HUES48 (cell line): ENCODE measurements at regions not wholly inside any gene's neighbourhood (a gene's known extent, or its start where the extent isn't known, plus 50 kb on each side); places are given as distances from the start of the nearest gene placed in this dataset.

Experiments used
- H3K27ac ChIP-seq: one replicate; pipeline ENCODE4 v1.7.0; 2013; ENCODE audit warnings: low read depth, low read length, inconsistent platforms
- H3K27me3 ChIP-seq: 2 replicates; pipeline ENCODE4 v1.6.1; 2013; ENCODE audit warnings: mild to moderate bottlenecking, low read length; ENCODE audit not compliant: control insufficient read depth, insufficient read depth
- H3K36me3 ChIP-seq: 2 replicates; pipeline ENCODE4 v1.6.1; 2013; ENCODE audit warnings: low read length; ENCODE audit not compliant: control insufficient read depth, insufficient read depth
- H3K4me1 ChIP-seq: 2 replicates; pipeline ENCODE4 v1.6.1; 2013; ENCODE audit warnings: mild to moderate bottlenecking, low read length; ENCODE audit not compliant: control insufficient read depth, insufficient read depth
- H3K4me3 ChIP-seq: 2 replicates; pipeline ENCODE4 v1.5.1; 2013; ENCODE audit warnings: mild to moderate bottlenecking, low read depth, low read length
- H3K9ac ChIP-seq: 2 replicates; pipeline ENCODE4 v1.6.1; 2013; ENCODE audit warnings: mild to moderate bottlenecking, low read depth, low read length, moderate library complexity
- H3K9me3 ChIP-seq: 2 replicates; pipeline ENCODE4 v1.6.1; 2013; ENCODE audit warnings: low read length; ENCODE audit not compliant: control insufficient read depth, insufficient read depth

DNA sequence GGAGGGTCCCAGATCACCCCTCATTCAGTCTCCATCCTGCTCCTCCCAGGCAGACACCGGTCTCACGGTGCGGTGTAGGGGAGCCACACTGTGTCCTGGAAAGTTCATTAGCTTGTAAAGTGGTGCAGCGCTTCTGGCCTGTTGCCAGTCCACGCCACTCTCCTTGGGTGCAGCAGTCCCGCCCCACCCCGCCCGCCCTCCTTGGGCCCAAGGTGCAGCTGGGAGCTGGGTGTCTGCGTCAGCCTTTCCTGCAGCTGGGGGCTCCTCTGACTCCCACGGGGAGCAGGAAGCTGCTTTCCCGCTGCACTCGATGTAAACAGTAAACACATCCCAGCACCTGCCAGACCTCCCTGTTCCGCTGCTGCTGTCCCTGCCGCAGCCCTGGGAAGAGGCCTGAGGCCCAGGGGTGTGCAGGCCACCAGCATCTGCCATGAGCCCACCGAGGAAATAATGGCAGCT lies 53.8 kb upstream of the ASB18 start:
- Histone ChIP-seq H3K9me3 (no peaks in the 10 kb centered on the region), H3K36me3 (no peaks in the 10 kb centered on the region)

DNA sequence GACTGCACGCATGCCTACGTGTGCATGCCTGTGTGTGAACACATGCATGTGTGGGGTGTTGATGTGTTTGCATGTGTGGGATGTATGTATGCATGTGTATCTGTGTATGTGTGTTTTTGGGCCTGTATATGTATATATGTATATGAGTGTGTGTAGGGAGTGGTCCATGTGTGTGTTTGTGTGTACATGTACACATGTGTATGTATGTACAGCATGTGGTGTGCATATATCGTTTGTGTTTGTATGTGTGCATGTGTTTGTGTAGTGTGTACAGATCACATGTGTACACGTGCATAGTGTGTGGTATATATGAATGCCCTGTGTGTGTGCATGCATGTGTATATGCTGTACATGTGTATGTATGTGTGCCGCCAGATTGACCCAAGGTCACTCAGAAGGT lies 54.2 kb upstream of the ASB18 start:
- Histone ChIP-seq H3K36me3 (no peaks in the 10 kb centered on the region), H3K4me3 (no peak overlapping the region), H3K27ac (no peak overlapping the region), H3K9ac (no peak overlapping the region), H3K9me3 (no peaks in the 10 kb centered on the region), H3K27me3 (no peaks in the 10 kb centered on the region), H3K4me1 (no peaks in the 10 kb centered on the region)

More for the DNA sequence above, 53.8 kb upstream of the ASB18 start:
- Histone ChIP-seq H3K4me3 (no peak overlapping the region), H3K27me3 (no peaks in the 10 kb centered on the region), H3K9ac (no peak overlapping the region), H3K27ac (no peak overlapping the region), H3K4me1 (no peaks in the 10 kb centered on the region)

DNA sequence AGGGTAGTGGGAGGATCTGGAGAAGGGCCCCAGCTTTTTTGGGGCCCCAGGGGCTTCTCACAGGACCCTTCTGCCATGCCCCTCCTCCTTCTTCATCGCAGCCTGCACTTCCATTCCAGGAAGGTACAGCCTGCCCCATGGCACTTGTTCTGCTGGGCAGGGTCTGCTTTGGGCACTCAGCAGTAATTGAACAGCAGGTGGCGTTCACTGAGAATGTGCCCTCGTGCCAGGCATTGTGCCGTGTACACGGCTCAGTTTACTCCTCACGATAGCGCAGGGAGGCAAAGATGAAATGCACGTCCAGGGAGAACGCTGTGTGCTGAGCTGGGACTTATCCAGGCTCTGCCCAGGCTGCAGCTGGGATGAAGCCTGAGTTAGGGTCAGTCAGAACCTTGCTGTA lies 54.8 kb upstream of the ASB18 start:
- no peak overlapping the region for H3K27ac ChIP-seq
- H3K9me3 ChIP-seq = no peaks in the 10 kb centered on the region
- no peak overlapping the region for H3K9ac ChIP-seq
- no peaks in the 10 kb centered on the region for H3K27me3 ChIP-seq
- H3K36me3 ChIP-seq = no peaks in the 10 kb centered on the region
- H3K4me3 ChIP-seq = no peak overlapping the region
- H3K4me1 ChIP-seq = no peaks in the 10 kb centered on the region

DNA sequence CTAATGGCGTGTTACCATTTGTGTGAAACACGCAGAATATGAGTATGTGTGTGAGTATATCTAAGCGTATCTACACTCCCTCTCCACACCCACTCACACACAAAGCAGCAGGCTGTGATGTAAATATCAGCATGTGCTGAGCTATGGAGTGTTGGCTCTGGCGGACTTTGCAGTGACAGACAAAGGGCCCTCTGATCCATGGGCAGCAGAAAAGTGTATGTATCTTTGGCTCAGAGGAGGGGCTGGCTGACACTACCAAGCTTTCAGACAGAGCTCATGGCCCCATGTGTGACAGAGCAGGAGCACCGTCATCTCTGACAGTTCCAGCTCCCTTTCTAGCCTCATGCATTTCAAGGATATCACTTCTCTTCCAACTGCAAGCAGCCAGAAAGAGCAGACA lies 57.2 kb upstream of the ASB18 start:
- Histone ChIP-seq H3K4me1 (no peaks in the 10 kb centered on the region), H3K9me3 (no peaks in the 10 kb centered on the region), H3K9ac (no peak overlapping the region), H3K36me3 (no peaks in the 10 kb centered on the region), H3K4me3 (no peak overlapping the region), H3K27ac (no peak overlapping the region), H3K27me3 (no peaks in the 10 kb centered on the region)

DNA sequence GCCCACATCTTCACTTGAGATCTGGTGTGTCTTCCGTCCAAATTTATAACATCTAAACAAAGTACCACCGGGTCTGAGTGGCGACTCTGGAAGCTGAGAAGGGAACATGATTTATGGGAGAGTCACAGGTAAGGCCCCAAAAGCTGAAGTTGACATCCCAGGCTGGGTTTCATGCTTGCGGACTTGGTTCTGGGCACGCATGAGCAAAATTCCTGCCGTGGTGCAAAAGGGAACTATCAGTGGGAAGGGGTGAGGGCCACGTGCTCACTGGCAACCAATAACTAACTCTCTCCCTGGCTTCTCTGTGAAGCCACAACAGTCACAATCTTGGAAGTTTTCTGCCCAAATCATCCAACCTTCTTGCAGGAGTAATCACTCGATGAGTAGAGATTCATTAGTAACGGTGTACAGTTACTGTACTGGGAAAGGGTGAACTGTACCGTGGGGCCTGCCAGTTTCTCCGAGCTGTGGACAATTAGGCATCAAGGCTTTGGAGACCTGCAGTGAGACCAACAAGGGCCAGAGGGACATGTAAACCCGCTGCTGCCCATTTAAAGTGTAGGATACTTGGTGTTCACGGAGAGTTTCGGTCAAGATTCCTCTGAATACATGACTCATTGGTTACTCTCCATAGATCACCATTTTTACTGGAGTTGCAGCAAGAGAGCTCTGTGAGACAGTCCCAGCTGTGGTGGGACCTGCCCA lies 69.4 kb upstream of the ASB18 start:
- Histone ChIP-seq H3K27me3 (no peaks in the 10 kb centered on the region), H3K36me3 (no peaks in the 10 kb centered on the region), H3K4me1 (no peaks in the 10 kb centered on the region), H3K9me3 (no peaks in the 10 kb centered on the region), H3K9ac (no peak overlapping the region), H3K4me3 (no peak overlapping the region), H3K27ac (no peak overlapping the region)

DNA sequence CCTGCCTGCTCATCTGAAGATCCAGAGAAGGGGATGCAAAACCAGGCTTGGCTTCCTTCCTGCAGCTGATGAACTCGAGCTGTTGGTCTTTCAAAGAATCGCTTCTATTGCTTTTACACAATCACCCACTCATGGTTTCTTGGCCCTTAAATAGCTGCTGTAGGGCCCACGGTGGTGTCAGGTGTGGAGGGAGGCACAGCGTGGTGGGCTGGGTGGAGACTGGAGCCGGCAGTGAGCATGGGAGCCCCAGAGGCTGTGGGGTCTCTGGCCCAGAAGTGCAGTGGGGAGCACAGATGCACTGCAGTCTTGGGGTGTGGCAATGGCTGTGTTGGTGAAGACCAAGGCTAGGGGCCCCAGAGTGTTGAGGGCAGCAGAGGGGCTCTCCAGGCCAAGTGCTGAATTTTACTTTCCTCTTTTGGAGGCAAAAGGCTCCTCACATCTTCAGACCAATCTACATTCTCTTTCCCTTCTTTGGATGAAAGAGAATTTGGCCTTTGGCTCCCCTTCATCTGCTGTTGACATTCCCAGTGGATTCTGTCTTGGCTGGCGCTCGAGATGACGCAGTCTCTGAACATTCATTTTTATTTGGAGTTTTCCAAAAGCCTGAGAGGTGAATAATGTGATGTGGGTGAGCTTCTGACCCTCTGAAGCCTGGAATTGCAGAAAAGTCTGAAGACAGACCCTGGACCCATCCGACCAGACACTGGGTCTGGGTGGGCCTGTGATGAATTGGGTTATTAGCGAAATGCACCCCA lies 70.1 kb upstream of the ASB18 start:
- H3K27ac ChIP-seq = no peak overlapping the region
- H3K4me3 ChIP-seq = no peak overlapping the region
- no peaks in the 10 kb centered on the region for H3K36me3 ChIP-seq
- no peaks in the 10 kb centered on the region for H3K9me3 ChIP-seq
- H3K27me3 ChIP-seq = no peaks in the 10 kb centered on the region
- H3K9ac ChIP-seq = no peak overlapping the region
- H3K4me1 ChIP-seq = no peaks in the 10 kb centered on the region

DNA sequence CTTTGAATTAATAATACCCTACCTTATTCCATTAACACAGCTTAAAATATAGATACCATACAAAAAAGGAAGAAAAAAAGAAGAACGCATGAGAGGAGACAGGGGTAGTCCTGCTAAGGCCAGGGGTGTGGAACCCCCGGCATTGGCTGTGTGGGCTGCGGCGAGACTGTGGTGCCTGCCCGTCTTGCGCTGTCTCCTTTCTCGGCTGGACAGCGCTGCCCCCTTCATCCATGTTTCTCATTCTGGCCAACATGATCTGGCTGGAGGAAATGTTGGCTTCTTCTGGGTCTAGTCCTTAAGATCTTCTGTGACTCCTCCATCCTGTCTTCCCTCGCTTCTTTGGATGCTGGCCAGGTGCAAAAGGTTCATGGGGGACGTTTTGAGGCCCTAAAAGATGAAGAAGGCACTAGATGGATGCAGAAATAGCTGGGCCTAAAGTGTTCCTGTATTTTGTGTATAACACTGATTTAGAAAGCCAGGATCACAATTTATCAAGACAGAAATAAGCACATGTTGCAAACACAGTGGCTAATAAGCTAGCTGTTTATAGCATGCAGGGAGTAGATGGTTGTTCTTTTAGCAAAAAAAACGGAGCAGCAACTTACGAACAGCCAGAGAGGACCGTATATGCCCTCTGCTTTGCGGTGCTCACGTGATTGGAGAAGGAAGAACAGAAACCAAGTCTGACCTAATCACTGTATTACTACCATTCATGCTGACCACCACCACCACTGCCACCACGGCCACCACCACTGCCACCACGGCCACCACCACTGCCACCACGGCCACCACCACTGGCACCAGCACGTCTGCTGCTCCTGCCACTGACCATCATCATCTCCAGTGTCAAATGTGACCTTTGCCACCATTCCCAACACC lies 71.7 kb upstream of the ASB18 start:
- H3K27me3 ChIP-seq = no peaks in the 10 kb centered on the region
- H3K9ac ChIP-seq = no peak overlapping the region
- H3K36me3 ChIP-seq = no peaks in the 10 kb centered on the region
- H3K4me3 ChIP-seq = no peak overlapping the region
- H3K9me3 ChIP-seq = no peaks in the 10 kb centered on the region
- H3K4me1 ChIP-seq = no peaks in the 10 kb centered on the region
- no peak overlapping the region for H3K27ac ChIP-seq

DNA sequence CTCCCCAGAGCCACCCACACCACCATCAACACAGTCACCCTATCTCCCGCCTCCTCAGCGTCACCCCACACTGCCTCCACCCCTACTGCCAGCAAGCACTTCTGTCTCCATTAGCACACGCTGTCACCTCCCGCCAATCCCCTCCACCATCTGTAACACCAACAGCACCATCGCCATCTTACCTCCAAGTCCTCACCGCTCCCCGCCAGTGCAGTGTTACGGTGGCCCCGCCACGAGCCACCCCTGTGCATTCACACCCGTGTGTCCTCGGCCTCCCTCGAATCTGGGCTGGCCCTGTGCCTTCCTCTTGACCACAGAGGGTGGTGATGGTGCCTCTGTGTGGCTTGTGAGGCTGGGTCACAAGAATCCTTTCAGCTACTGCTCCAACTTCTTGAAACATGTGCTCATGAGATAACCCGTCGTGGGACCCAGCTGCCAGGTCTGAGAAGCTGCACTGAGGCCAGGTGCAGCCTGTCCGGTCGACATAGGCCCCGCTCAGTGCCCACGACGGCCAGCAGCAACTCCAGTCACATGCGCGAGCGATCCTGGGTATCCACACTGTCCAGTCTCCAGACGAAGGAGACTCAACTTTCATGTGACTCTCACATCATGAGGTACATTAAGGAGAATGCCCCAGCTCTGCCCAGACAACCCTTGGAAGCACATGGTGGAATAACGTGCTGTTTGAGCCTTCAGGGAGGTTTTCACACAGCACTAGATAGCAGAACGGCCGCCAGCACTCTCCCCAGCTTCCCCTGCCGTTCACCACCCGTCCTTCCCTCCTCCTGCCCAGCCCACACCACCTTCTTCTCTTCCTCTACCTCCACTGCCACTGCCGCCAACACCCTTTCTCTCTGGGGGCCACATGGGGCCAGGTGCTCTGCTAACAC lies 72.6 kb upstream of the ASB18 start:
- no peak overlapping the region for H3K27ac ChIP-seq
- peaks cover 7% of the 10 kb centered on the region; the same call in 1 of the 2 replicates for H3K4me1 ChIP-seq
- H3K4me3 ChIP-seq = no peak overlapping the region
- no peaks in the 10 kb centered on the region for H3K36me3 ChIP-seq
- no peaks in the 10 kb centered on the region for H3K27me3 ChIP-seq
- no peaks in the 10 kb centered on the region for H3K9me3 ChIP-seq
- no peak overlapping the region for H3K9ac ChIP-seq

DNA sequence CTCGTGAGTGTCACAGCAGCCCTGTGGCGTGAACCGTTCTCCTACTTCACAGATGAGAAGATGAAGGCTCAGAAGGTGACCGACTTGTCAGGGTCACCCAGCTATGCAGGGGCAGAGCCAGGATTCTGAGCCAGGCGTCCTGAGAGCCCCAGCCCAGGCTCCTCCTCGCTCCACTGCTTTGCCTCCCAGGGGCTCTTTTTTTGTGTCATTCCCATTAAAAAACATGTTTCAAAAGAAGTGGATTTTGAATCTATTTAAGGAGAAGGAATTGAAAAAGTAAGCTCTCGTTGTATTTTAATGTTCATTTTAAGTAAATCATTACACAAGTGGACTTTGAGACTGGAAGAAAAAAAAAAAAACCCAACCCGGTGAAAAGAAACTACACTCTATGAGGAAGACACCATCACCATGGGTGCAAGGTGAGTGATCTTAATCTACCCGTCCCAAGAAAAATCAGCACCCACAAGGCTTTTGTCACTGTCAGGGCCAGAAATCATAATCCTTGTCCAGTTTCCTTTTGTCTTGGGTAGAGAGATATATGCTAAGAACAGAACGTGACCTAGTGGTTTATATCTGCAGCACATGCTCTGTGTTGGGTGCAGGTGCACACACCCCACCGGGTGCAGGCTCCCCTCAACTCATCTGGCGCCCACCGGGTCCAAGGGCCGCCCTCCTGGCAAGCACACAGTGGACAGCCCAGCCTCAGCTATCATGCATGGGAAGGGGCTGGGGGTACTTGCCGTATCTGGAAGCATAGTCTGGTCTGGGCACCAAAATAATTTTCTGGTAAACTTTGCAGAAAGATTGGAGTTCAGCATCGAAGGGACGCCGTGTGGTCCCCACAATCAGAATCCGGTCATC lies 73.5 kb upstream of the ASB18 start:
- H3K27ac ChIP-seq = no peak overlapping the region
- no peaks in the 10 kb centered on the region for H3K27me3 ChIP-seq
- no peak overlapping the region for H3K9ac ChIP-seq
- no peaks in the 10 kb centered on the region for H3K9me3 ChIP-seq
- peaks cover 7% of the 10 kb centered on the region; the same call in 1 of the 2 replicates for H3K4me1 ChIP-seq
- no peak overlapping the region for H3K4me3 ChIP-seq
- H3K36me3 ChIP-seq = no peaks in the 10 kb centered on the region
